Ovary (tissue), 3 donors: ENCODE measurements at regions not wholly inside any gene's neighbourhood (a gene's known extent, or its start where the extent isn't known, plus 50 kb on each side); places are given as distances from the start of the nearest gene placed in this dataset.

Experiments used
- POLR2A ChIP-seq: fragments of 450-650 bp; IDR thresholded peaks from one replicate; pipeline ENCODE4 v1.6.1; 2017; ENCODE audit warnings: antibody characterized with exemption, mild to moderate bottlenecking, moderate library complexity
- TF ChIP-seq, protein P1 (sequence below), 3 donors: fragments of 450-650 bp in 2 of 3; fragments of 200-600 bp in 1 of 3; IDR thresholded peaks; one replicate each; pipeline versions ENCODE4 v1.5.1 to v1.8.0; 2016 to 2022; ENCODE audit warnings: antibody characterized with exemption in 3 of 3, mild to moderate bottlenecking in 1 of 3
- donor health status: DM: no; HTN: no; CAD: no.

DNA sequence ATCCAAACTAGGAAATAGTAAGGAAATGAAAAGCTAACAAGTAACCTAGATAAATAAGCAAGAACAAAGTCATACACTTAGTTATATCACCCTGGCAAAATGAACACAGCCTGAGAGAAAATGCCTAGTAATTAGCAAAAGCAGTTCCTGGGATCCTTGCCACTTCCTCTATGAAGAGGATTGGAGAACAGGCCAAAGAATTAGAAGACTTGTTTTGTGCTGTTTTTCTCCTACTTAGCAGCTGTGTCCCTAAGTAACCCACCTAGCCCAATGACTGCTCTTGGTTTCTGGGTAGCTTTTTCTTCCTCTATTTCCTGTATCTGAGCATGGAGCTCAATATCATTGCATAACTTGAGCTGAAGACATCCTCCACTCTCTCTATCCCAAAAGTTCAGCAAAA is 713.9 kb downstream of the ETS1 start:
- TF ChIP-seq POLR2A: no peak
- TF ChIP-seq, protein P1, sequence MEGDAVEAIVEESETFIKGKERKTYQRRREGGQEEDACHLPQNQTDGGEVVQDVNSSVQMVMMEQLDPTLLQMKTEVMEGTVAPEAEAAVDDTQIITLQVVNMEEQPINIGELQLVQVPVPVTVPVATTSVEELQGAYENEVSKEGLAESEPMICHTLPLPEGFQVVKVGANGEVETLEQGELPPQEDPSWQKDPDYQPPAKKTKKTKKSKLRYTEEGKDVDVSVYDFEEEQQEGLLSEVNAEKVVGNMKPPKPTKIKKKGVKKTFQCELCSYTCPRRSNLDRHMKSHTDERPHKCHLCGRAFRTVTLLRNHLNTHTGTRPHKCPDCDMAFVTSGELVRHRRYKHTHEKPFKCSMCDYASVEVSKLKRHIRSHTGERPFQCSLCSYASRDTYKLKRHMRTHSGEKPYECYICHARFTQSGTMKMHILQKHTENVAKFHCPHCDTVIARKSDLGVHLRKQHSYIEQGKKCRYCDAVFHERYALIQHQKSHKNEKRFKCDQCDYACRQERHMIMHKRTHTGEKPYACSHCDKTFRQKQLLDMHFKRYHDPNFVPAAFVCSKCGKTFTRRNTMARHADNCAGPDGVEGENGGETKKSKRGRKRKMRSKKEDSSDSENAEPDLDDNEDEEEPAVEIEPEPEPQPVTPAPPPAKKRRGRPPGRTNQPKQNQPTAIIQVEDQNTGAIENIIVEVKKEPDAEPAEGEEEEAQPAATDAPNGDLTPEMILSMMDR (IDR thresholded peaks at IDR 0.05): no peak
